Activated CD4-positive, alpha-beta memory T cell treated with anti-CD3 and anti-CD28 coated beads, Interleukin-2, amount 10 ng/mL, durations not matched to agents 7 days and 5 days (primary cell): ENCODE measurements at regions not wholly inside any gene's neighbourhood (a gene's known extent, or its start where the extent isn't known, plus 50 kb on each side); places are given as distances from the start of the nearest gene placed in this dataset.
"Not testable (repeated sequence)": the region's sequence is repeated elsewhere in the genome, so short reads cannot be mapped to it uniquely, and the experiment has no call there.

ENCODE experiments used
- CTCF ChIA-PET: fragments of 350-600 bp; sonication (Branson Sonifier 250); formaldehyde crosslinking; loops from one replicate; lab custom pipeline; 2021; ENCODE audit warnings: antibody characterized with exemption, inconsistent platforms; lab: Charles Lee
- POLR2A ChIA-PET: fragments of 350-600 bp; sonication (Branson Sonifier 250); formaldehyde crosslinking; loops from one replicate; lab custom pipeline; 2021; ENCODE audit warnings: antibody characterized with exemption; lab: Charles Lee
- DNase-seq: peaks from one replicate; pipeline ENCODE4 v3.0.0-alpha.2; 2020
- H3K27ac Mint-ChIP-seq: one replicate; pipeline ENCODE4 v1.8.0; 2021; ENCODE audit warnings: mild to moderate bottlenecking, mixed read lengths
- H3K27me3 Mint-ChIP-seq: one replicate; pipeline ENCODE4 v1.8.0; 2021; ENCODE audit warnings: mixed read lengths
- H3K36me3 Mint-ChIP-seq: one replicate; pipeline ENCODE4 v1.8.0; 2021; ENCODE audit warnings: low read depth, mixed read lengths
- H3K4me1 Mint-ChIP-seq: one replicate; pipeline ENCODE4 v1.8.0; 2021; ENCODE audit warnings: mixed read lengths
- H3K4me3 Mint-ChIP-seq: one replicate; pipeline ENCODE4 v1.8.0; 2021; ENCODE audit warnings: mild to moderate bottlenecking, mixed read lengths
- H3K9me3 Mint-ChIP-seq: one replicate; pipeline ENCODE4 v1.8.0; 2021; ENCODE audit warnings: mixed read lengths

DNA sequence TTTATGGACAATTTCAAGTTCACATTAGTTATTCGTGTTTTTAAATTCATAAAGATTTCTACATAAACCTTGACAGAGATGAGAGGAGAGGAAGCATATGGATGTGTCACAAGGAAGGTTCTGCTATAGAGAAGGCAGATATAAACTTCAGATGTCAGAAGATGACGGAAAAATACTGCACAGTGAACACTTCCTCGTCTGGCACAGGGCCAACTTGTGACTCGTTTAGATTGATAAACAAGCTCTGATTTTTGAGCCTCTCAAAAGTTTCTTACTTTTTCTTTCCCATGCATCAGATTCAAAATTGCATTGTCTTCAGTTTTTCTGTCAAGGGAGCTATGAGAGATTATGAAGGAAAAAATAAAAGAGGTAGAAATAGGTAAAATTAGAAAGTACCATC is 156.4 kb upstream of the MINDY3 start:
- ChIA-PET POLR2A (no interaction called here), CTCF (no interaction called here)
- Mint-ChIP-seq H3K27me3 (no peaks in the 10 kb centered on the region), H3K27ac (no peak overlapping the region), H3K36me3 (no peaks in the 10 kb centered on the region), H3K4me3 (no peak overlapping the region), H3K4me1 (no peaks in the 10 kb centered on the region), H3K9me3 (peaks cover 3% of the 10 kb centered on the region)
- DNase-seq: no peak

DNA sequence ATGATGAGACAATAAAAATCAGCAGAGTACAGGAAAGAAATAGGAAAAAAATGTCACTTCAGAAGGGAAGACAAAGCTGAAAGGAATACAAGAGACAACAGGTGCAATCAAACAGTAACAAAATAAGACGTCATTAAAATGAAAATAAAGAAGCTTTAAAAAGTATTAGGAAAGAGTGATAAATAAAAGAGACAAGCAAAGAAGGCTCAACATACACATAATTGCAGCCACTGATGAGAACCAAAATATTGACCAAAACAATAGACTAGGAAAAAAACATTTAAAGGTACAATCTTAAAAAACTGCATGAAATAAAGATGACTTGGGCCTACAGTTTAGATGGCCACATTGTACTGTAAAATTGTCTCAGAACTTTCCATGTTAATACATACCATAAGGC is 160.5 kb upstream of the MINDY3 start:
- Mint-ChIP-seq H3K4me3 (no peak overlapping the region), H3K4me1 (no peaks in the 10 kb centered on the region), H3K9me3 (peaks cover 3% of the 10 kb centered on the region), H3K27me3 (no peaks in the 10 kb centered on the region), H3K27ac (no peak overlapping the region), H3K36me3 (no peaks in the 10 kb centered on the region)
- ChIA-PET POLR2A (no interaction called here), CTCF (no interaction called here)
- DNase-seq: no peak

DNA sequence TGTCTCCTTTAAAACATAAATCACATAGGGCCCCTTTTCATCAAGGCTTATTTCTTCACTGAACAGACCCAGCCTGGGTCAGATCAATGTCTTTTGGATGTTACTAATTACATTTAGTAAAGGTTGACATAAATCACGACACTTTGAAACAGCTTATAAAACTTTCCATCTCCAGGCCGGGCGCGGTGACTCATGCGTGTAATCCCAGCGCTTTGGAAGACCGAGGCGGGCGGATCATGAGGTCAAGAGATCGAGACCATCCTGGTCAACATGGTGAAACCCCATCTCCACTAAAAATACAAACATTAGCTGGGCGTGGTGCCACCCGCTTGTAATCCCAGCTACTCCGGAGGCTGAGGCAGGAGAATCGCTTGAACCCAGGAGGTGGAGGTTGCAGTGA is 166.5 kb upstream of the MINDY3 start:
- H3K4me1 Mint-ChIP-seq, H3K27ac Mint-ChIP-seq, POLR2A ChIA-PET, DNase-seq, H3K9me3 Mint-ChIP-seq, H3K36me3 Mint-ChIP-seq, H3K27me3 Mint-ChIP-seq, H3K4me3 Mint-ChIP-seq: not testable (repeated sequence)
- CTCF ChIA-PET: interaction anchor here (1.4 kb wide), 1 partner anchor 10 kb away, joined by 3 read pairs; no protein-coding TSS in a partner anchor

DNA sequence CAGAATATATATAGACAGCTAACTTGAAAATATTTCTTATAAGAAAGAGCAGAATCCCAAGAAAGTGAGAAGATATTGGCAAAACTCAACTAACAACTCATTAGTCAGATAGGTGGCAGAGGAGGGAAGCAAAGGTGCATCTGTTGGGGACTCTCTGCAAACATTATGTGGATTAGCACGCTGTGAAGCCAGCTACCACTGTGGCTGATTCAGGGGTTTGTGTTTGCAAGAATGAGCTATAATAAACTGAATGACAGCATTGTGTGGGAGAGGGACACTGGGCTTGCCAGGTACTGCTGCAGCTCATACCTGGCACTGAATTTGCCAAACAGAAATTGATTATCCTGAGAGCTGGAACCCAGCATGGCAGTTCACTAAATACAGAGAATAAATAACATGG is 170.3 kb upstream of the MINDY3 start:
- no peak for DNase-seq
- Mint-ChIP-seq H3K4me3 (no peak overlapping the region), H3K4me1 (no peaks in the 10 kb centered on the region), H3K27ac (no peak overlapping the region), H3K27me3 (no peaks in the 10 kb centered on the region), H3K9me3 (no peaks in the 10 kb centered on the region), H3K36me3 (no peaks in the 10 kb centered on the region)
- CTCF ChIA-PET: no interaction called here
- POLR2A ChIA-PET: no interaction called here

DNA sequence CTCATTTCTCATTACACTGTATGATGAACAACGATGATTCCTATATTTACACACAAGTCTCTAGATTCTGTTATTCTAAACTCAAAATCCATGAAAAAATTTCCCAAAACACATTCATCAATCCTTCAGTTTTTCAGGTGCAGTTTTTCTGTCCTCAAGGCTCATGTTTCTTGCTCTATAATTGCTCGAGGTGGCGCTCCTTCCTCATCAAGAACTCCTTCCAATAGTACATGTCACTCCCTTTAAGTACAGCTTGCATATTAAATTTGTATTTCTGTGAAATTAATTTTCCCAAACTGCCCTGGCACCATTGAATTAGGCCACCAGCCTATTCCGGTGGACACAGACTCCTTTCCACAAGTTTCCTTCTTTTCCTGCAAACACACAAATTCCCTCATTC is 188.7 kb upstream of the MINDY3 start:
- Mint-ChIP-seq H3K4me1 (no peaks in the 10 kb centered on the region), H3K4me3 (no peak overlapping the region), H3K9me3 (no peaks in the 10 kb centered on the region), H3K27ac (no peak overlapping the region), H3K36me3 (no peaks in the 10 kb centered on the region), H3K27me3 (no peaks in the 10 kb centered on the region)
- no peak for DNase-seq
- CTCF ChIA-PET: no interaction called here
- POLR2A ChIA-PET: no interaction called here

DNA sequence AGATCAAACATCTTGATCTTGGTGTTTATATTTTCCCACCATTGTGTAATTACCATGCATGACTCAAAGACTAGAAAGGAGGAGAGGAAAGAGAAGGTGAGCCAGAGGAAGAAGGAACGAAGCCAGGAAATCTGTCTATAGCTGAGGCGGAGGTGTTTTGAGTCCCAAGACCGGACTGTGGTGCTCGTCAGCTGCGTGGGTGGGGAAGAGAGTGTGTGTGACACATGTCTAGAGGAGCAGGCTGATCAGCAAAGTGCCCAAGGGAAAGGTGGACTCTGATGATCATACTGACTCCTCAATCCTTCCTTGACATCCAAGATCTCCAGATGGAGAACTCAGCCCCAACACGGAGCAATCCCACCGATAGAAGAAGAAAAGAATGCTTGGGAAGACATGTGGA is 189.5 kb upstream of the MINDY3 start:
- Mint-ChIP-seq H3K4me1 (no peaks in the 10 kb centered on the region), H3K27me3 (no peaks in the 10 kb centered on the region), H3K27ac (no peak overlapping the region), H3K36me3 (no peaks in the 10 kb centered on the region), H3K4me3 (no peak overlapping the region), H3K9me3 (no peaks in the 10 kb centered on the region)
- POLR2A ChIA-PET: no interaction called here
- DNase-seq: no peak
- CTCF ChIA-PET: no interaction called here

DNA sequence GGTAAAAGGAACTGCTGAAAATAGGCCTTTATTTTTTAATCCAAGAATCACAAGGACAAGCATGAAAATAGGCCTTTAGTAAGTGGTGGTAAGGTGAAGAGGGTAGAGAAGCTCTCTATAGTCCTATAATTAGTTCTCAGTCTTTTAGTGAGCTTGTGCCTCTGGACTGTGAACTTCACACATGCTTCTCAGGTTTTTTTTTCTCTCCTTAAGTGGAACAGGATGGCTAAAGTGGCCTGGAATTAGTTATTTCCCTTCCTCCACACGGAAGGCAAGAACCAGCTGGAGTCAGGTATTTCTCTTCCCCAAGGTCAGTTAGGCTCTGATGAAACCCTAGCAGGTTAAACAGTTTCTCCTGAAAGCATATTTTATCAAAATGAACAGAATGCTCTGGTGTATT is 203.0 kb upstream of the MINDY3 start:
- no peak for DNase-seq
- ChIA-PET CTCF (no interaction called here), POLR2A (no interaction called here)
- Mint-ChIP-seq H3K36me3 (no peaks in the 10 kb centered on the region), H3K27ac (no peak overlapping the region), H3K9me3 (no peaks in the 10 kb centered on the region), H3K27me3 (no peaks in the 10 kb centered on the region), H3K4me1 (no peaks in the 10 kb centered on the region), H3K4me3 (no peak overlapping the region)

DNA sequence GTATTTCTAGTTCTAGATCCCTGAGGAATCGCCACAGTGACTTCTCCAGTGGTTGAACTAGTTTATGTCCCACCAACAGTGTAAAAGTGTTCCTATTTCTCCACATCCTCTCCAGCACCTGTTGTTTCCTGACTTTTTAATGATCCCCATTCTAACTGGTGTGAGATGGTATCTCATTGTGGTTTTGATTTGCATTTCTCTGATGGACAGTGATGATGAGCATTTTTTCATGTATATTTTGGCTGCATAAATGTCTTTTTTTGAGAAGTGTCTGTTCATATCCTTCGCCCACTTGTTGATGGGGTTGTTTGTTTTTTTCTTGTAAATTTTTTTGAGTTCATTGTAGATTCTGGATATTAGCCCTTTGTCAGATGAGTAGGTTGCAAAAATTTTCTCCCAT is 223.2 kb upstream of the MINDY3 start:
- H3K9me3 Mint-ChIP-seq, DNase-seq, H3K27ac Mint-ChIP-seq, H3K4me3 Mint-ChIP-seq, H3K27me3 Mint-ChIP-seq, POLR2A ChIA-PET, H3K4me1 Mint-ChIP-seq, H3K36me3 Mint-ChIP-seq, CTCF ChIA-PET: not testable (repeated sequence)

DNA sequence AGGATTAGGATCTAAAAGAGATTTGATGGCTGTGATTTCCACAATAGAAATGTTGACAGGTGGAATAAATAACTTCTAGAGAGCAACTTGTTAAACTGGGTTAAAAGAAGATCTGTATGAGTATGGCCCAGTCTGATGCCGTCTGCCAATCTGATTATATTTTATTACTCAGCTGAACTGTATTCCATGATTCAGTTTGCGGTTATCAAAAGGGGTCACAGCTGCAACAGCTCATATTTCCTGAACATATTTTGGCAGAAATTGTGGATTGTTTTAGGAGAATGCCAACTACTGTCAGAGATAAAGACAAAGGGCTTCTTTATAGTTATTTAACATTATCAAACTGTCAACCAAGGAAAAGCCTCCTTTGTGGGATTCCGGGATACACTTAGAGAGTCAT is 244.8 kb upstream of the MINDY3 start:
- Mint-ChIP-seq H3K4me1 (no peaks in the 10 kb centered on the region), H3K27me3 (no peaks in the 10 kb centered on the region), H3K36me3 (no peaks in the 10 kb centered on the region), H3K9me3 (no peaks in the 10 kb centered on the region), H3K27ac (no peak overlapping the region), H3K4me3 (no peak overlapping the region)
- DNase-seq: no peak
- ChIA-PET POLR2A (no interaction called here), CTCF (no interaction called here)

DNA sequence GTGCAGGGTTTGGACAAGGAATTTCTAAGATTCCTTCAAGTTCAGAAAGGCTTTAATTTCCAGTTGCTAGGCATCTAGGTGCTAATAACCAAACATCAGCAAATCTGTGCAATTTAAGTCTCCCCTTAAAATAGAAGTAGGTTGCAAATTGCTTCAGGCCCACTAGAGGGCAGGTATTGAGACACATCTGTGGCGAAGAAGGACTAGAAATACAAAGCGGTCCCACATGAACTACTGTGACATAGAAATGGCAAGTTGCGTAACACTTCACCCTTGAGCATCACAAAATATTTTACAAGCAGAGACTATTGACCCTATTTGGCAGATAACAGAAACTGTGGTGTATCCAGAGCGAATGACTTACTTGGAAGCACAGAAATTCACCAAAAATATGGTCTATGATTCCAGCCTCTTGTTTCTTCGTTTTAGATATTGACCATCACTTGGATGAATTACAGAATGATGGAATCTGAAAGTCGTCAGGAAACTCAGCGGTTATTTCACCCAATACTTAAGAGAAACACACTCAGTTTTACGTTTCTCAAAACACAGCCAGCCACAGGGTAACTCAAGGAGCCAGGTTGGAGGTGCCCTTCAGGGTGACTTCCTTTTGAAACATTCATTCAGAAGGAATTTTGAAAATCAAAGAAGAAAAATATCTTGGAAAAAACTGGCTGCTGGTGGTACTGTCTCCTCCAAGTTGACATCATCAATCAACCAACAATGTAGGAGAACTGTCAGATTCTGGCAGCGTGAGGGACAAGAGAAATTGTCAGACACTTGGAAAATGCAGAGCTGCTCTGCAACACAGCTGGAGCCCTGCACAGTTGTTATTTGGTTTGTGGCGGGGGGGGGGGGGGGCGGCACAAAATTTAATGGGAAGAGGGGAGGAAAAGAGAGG is 256.3 kb upstream of the MINDY3 start:
- Mint-ChIP-seq H3K27ac (no peak overlapping the region), H3K9me3 (no peaks in the 10 kb centered on the region), H3K4me1 (no peaks in the 10 kb centered on the region), H3K27me3 (peaks cover 3% of the 10 kb centered on the region), H3K36me3 (no peaks in the 10 kb centered on the region), H3K4me3 (no peak overlapping the region)
- CTCF ChIA-PET: no interaction called here
- POLR2A ChIA-PET: no interaction called here
- DNase-seq: no peak

DNA sequence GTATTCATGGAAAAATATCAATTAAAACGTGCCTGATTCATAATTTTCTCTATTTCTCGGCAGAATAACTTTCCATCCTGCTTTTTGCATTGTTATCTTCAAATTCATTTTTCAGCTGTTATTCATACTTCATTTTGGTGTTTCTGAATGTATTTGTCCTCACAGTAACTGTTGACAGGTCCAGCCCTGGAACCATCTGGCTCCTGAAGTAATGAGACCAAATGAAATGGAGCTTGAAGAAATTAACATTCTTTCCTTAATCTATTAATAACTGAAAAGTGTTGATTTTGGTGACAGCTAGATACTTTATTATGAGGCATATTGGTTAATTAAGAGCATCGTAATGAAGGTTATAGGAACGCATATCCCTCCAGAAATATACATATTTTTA is 257.0 kb upstream of the MINDY3 start:
- CTCF ChIA-PET: no interaction called here
- no peak for DNase-seq
- POLR2A ChIA-PET: no interaction called here
- Mint-ChIP-seq H3K4me1 (no peaks in the 10 kb centered on the region), H3K27me3 (peaks cover 3% of the 10 kb centered on the region), H3K27ac (no peak overlapping the region), H3K4me3 (no peak overlapping the region), H3K36me3 (no peaks in the 10 kb centered on the region), H3K9me3 (no peaks in the 10 kb centered on the region)

DNA sequence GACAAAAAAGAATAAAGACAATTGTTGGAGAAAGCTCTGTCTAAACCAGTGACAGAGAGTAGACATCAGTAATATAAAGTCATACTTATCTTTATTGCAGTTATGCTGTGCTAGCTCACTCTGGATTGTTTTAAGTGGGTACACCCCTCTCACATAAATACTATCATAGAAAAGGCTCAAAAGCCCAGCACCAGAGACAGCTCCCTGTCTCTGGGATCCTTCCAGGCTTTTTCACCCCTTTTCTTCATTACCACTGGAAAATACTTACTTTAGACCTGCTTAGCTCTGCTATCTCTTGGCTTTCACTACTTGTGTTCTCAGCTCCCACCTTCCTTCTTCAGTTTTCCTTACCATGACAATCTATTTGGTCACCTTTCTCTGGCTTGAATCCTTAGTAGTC is 259.1 kb upstream of the MINDY3 start:
- H3K27ac Mint-ChIP-seq: no peak overlapping the region
- POLR2A ChIA-PET: no interaction called here

DNA sequence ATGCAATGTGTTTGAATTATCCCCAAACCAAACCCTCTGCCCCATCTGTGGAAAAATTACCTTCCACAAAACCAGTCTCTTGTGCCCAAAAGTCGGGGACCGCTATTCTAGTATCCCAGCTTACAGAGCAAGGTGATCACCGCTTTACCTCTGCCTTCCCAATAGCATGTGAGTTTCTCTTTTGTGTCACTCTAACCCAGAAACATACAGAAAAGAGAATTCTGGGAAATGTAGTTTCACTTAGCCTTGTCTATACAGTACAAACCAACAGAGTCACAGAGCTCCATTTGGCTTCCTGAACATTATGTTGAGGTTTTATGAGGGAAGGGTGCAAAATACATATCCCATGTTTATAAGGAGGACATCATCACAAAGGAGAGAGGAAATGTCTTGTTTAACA is 260.3 kb upstream of the MINDY3 start:
- no peak for DNase-seq
- peaks cover 3% of the 10 kb centered on the region for H3K27me3 Mint-ChIP-seq
- no peak overlapping the region for H3K4me3 Mint-ChIP-seq
- no peak overlapping the region for H3K27ac Mint-ChIP-seq
- no peaks in the 10 kb centered on the region for H3K4me1 Mint-ChIP-seq
- ChIA-PET CTCF (no interaction called here), POLR2A (no interaction called here)
- no peaks in the 10 kb centered on the region for H3K9me3 Mint-ChIP-seq
- no peaks in the 10 kb centered on the region for H3K36me3 Mint-ChIP-seq

More for the DNA sequence above, 259.1 kb upstream of the MINDY3 start:
- Mint-ChIP-seq H3K4me3 (no peak overlapping the region), H3K27me3 (peaks cover 3% of the 10 kb centered on the region), H3K4me1 (no peaks in the 10 kb centered on the region), H3K9me3 (no peaks in the 10 kb centered on the region), H3K36me3 (no peaks in the 10 kb centered on the region)
- CTCF ChIA-PET: no interaction called here
- DNase-seq: no peak

DNA sequence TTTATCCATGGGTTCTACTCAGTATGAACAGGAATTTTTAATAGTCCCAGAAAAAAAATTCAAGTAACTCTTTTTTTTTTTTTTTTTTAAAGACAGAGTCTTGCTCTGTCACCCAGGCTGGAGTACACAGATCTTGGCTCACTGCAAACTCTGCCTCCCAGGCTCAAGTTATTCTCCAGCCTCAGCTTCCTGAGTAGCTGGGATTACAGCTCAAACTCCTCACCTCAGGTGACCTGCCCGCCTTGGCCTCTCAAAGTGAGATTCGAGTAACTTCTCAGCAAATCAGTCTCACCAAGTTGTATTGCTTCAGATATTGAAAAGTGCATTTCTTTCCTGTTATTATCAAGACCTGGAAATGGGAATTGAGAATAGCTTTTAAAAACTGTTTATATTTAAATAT is 281.2 kb upstream of the MINDY3 start:
- no peaks in the 10 kb centered on the region for H3K27me3 Mint-ChIP-seq
- DNase-seq: no peak
- H3K4me3 Mint-ChIP-seq: no peak overlapping the region
- no peaks in the 10 kb centered on the region for H3K4me1 Mint-ChIP-seq
- H3K9me3 Mint-ChIP-seq: no peaks in the 10 kb centered on the region
- H3K36me3 Mint-ChIP-seq: no peaks in the 10 kb centered on the region
- ChIA-PET POLR2A (no interaction called here), CTCF (no interaction called here)
- no peak overlapping the region for H3K27ac Mint-ChIP-seq
